ENCODE measurements at regions not wholly inside any gene's neighbourhood (a gene's known extent, or its start where the extent isn't known, plus 50 kb on each side); places are given as distances from the start of the nearest gene placed in this dataset.
"Not testable (repeated sequence)": the region's sequence is repeated elsewhere in the genome, so short reads cannot be mapped to it uniquely, and the experiment has no call there.

DNA sequence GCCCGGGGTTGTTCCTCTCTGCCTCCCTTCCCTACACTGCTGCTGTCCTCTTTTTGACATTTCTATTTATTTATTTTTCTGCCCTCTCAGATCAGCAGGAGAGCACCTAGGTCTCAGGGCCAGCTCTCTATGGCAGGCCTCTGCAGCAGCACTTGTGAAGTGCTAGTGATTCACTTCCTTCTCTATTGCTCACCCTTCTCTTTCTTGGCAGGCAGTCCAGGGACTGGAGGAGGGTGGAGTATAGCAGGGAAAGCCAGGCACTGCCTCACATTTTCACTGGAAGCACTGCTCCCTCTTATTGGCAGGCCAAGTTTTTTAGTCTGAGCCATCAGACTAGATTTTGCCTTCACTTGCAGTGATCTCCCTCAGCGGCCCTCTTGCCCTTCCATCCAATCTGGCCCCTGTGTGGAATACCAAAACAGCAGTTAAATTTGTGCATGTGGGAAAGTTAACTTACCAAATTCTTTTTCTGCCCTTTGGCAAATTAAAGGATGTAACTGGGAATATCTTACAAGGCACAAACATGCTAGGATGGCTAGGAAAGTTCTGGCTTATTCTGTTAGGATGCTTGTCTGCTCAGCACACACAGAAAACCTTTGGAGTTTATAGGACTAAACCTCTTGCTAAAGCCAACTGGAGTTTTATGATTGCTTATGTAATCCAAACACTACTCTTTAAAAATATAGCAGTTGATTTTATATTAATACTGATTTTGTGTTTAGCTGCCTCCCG lies 847.6 kb downstream of the TTLL7 start:
- DNase-seq (ENCODE audit: low spot score); in situ Hi-C loops (cut with MboI; ENCODE audit: low pct_unique_long_range_greater_than_20kb, low sequenced_read_pairs, unreplicated experiment): not testable (repeated sequence)

DNA sequence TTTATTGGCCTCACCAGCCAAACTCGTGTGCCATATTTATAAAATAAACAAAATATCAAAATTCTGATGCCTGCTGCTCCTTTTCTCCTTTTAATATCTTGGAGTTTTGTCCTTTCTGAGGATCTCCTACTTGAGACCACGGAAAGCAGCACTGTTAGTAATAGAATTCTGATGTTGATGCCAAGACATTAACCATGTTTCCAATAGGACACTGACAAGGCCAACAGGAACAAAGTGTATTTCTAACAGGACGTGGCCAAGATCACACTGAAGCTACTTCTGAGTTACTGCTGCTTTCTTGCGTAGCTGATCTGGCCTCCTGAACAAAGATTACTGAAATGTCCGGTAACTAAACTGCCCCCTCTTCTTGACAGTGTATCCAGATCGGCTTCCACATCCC lies 848.5 kb downstream of the TTLL7 start:
- in situ Hi-C loops (cut with MboI; ENCODE audit: low pct_unique_long_range_greater_than_20kb, low sequenced_read_pairs, unreplicated experiment); DNase-seq (ENCODE audit: low spot score): not testable (repeated sequence)

DNA sequence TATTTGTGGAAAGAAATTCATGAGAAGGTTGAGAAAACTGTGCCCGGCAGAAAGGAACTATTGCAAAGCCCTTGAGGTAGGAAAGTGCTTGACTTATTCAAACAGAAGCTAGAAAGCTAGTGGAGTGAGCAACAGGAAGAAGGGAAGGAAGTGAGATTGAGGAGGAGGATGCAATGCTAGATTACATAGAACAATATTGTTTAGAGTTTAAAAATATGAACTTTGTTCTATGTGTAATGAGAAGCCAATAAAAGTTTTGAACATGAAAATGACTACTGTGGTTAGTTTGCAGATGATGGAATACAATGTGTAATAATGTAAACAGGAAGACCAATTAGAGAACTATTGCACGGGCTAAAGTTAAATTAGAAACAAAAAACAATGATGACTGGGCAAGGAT lies 853.1 kb downstream of the TTLL7 start:
- DNase-seq (ENCODE audit: low spot score); in situ Hi-C loops (cut with MboI; ENCODE audit: low pct_unique_long_range_greater_than_20kb, low sequenced_read_pairs, unreplicated experiment): not testable (repeated sequence)

DNA sequence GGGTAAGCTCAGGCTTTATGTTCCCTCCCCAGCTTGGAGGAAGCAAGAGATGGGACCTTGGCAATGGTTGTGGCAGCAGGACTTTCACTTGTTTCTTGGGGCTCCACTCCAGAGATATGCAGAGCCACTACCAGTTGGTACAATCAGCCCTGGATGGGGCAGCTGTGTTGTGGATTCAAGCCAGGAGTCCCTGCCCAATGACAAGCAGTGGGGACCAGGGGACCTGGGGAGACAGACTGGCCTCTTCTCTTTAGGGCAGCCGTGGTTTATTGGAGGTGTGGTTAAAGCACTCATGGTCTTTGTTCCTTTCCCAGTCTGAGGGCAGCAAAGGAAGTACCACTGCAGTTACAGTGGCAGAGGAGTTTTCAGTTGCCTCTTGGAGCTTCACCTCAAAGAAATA lies 856.1 kb downstream of the TTLL7 start:
- DNase-seq (ENCODE audit: low spot score); in situ Hi-C loops (cut with MboI; ENCODE audit: low pct_unique_long_range_greater_than_20kb, low sequenced_read_pairs, unreplicated experiment): not testable (repeated sequence)

DNA sequence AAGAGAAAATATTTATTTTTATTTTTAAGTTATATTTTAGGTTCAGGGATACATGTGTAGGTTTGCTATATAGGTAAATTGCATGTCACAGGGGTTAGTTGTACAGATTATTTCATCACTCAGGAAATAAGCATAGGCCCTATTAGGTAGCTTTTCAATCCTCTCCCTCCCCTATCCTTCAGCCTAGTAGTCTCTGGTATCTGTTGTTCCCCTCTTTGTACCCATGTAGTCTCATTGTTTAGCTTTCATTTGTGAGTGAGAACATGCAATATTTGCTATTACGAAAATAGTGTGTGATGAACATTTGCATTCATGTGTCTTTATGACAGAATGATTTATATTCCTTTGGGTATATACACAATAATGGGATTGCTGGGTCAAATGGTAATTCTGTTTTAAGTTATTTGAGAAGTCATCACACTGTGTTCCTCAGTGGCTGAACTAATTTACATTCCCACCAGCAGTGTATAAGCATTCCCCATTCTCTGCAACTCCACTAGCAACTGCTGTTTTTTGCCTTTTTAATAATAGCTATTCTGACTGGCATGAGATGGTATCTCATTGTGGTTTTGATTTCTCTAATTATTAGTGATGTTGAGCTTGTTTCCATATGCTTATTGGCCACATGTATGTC lies 863.3 kb downstream of the TTLL7 start:
- DNase-seq (ENCODE audit: low spot score); in situ Hi-C loops (cut with MboI; ENCODE audit: low pct_unique_long_range_greater_than_20kb, low sequenced_read_pairs, unreplicated experiment): not testable (repeated sequence)

DNA sequence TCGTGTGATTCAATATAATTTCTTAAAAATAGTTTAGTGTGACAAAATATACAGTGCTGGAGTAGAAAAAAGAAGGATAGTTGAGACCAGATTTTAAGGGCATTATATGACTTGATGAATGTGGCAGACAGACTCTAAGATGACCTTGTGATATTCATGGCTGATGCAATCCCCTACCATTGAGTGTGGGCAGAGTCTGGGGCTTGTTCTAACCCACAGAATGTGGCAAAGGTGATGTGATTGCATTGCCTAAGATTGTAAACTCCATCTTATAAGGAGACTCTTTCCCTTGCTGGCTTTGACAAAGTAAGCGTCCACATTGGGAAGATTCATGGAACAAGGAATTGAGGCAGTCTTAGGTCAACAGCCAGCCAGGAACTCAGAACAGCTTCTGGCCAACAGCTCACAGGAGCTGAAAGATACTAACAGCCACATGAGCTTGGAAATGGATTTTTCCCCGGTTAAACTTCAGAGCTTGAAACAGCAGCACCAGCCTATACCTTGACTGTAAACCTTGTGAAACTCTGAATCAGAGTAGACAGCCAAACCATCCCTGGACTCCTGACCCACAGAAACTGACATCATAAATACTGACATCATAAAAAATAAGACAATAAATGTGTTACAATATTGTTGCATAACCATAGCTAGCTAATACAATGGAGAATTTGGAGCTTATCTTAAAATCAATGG lies 864.5 kb downstream of the TTLL7 start:
- DNase-seq (ENCODE audit: low spot score); in situ Hi-C loops (cut with MboI; ENCODE audit: low pct_unique_long_range_greater_than_20kb, low sequenced_read_pairs, unreplicated experiment): not testable (repeated sequence)

DNA sequence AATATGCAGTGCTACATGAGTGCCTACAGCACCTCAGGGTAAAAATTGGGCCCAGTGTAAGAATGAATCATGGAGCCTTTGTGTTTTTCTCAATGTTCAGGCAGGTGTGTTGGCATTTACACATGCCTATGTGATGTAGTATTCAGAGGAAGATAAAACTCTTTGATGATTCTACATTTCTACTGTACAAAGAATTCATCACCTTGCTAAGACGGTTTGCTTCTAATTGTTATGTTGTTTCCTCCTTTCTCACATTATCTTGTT lies 867.3 kb downstream of the TTLL7 start:
- TF ChIP-seq, protein P1, sequence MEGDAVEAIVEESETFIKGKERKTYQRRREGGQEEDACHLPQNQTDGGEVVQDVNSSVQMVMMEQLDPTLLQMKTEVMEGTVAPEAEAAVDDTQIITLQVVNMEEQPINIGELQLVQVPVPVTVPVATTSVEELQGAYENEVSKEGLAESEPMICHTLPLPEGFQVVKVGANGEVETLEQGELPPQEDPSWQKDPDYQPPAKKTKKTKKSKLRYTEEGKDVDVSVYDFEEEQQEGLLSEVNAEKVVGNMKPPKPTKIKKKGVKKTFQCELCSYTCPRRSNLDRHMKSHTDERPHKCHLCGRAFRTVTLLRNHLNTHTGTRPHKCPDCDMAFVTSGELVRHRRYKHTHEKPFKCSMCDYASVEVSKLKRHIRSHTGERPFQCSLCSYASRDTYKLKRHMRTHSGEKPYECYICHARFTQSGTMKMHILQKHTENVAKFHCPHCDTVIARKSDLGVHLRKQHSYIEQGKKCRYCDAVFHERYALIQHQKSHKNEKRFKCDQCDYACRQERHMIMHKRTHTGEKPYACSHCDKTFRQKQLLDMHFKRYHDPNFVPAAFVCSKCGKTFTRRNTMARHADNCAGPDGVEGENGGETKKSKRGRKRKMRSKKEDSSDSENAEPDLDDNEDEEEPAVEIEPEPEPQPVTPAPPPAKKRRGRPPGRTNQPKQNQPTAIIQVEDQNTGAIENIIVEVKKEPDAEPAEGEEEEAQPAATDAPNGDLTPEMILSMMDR (IDR thresholded peaks at IDR 0.05; ENCODE audit: extremely low read depth, insufficient read depth, missing control alignments) = no peak
- DNase-seq (ENCODE audit: low spot score) = no peak
- in situ Hi-C loops (cut with MboI; ENCODE audit: low pct_unique_long_range_greater_than_20kb, low sequenced_read_pairs, unreplicated experiment) = no loop called here

DNA sequence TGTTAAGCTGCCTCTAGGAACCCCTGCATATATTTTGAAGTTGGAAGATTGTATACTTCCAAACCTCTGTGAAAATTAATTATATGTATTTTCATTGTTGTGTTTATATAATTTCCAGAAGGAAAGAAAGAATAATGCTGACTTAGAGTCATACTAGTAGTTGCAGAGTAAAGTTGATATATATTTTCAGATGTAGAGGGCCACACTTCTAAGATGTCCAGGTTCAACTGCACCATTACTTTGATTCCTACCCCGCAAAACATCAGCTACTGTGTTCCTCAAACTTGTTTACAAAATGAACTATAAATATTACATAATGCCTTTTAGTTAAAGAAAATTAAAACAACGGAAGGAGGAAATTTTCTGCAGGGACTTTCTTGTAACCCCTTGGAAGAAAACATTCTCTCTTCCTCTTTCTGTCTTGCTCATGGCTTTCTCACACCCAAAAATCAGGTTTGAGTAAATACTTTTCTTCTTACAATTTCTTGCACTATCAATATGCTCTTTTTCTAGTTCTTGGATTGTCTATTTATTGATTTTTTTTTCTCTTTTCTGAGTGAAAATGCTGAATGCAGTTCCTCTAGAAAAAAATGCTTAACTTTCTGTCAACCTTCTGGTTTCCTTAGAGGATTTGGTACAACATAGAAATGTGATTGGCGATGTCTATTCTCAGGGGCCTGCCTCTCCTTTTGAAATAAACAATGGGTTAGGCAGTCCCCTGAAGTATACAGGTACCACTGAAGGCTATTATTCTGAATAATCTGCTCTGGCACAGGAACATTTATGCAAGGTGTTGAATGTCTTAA lies 867.8 kb downstream of the TTLL7 start:
- no peak for DNase-seq (ENCODE audit: low spot score)
- in situ Hi-C loops (cut with MboI; ENCODE audit: low pct_unique_long_range_greater_than_20kb, low sequenced_read_pairs, unreplicated experiment) = no loop called here
- TF ChIP-seq, protein P1 (IDR thresholded peaks at IDR 0.05; ENCODE audit: extremely low read depth, insufficient read depth, missing control alignments) = no peak

DNA sequence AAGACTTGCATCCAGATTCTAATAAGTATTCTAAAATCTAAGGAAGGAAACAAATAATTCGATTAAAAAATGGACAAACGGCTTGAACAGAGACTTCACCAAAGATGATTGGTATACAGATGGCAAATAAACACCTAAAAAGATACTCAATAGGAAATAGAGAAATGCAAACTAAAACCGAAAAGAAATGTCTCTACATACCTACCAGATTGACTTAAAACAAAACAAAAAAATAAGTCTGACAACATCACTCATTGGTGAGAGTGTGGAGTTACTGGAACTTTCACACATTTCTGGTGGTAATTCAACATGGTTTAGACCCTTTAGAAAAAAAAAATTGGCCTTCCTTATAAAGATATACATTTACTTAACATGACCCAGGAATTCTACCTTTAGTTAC lies 869.8 kb downstream of the TTLL7 start:
- DNase-seq (ENCODE audit: low spot score) = no peak
- TF ChIP-seq, protein P1 (IDR thresholded peaks at IDR 0.05; ENCODE audit: extremely low read depth, insufficient read depth, missing control alignments) = no peak
- in situ Hi-C loops (cut with MboI; ENCODE audit: low pct_unique_long_range_greater_than_20kb, low sequenced_read_pairs, unreplicated experiment) = no loop called here

Measured in GM13977 (cell line).